Stimulated activated CD4-positive, alpha-beta T cell treated with anti-CD3 and anti-CD28 coated beads, Interleukin-12 subunit alpha, Interleukin-12 subunit beta, amount 100 ng/mL, for 24 hours (primary cell): ENCODE measurements at regions not wholly inside any gene's neighbourhood (a gene's known extent, or its start where the extent isn't known, plus 50 kb on each side); places are given as distances from the start of the nearest gene placed in this dataset.

Experiments used
- DNase-seq, 2 experiments: peaks; one replicate each; pipeline ENCODE4 v3.0.0-alpha.2; 2020; ENCODE audit warnings: low read depth in 2 of 2

GRCh38 chr13:39938596-39938995, 283.1 kb downstream of the COG6 start:
- DNase-seq, result no peak

- DNase-seq, result no peak
Measured at GRCh38 chr13:39941236-39941635, 285.8 kb downstream of the COG6 start.

GRCh38 chr13:39941911-39942551, 286.6 kb downstream of the COG6 start:
- DNase-seq, result no peak

- DNase-seq, result peak; percentile 54 to 66
Measured at GRCh38 chr13:39942552-39943273, 287.3 kb downstream of the COG6 start.

- no peak for DNase-seq
Measured at GRCh38 chr13:39943711-39944110, 288.2 kb downstream of the COG6 start.

GRCh38 chr13:39945226-39945625, 289.8 kb downstream of the COG6 start:
- no peak for DNase-seq

GRCh38 chr13:39946769-39947168, 291.3 kb downstream of the COG6 start:
- no peak for DNase-seq

- no peak for DNase-seq
Measured at GRCh38 chr13:39951301-39951700, 295.8 kb downstream of the COG6 start.

- no peak for DNase-seq
Measured at GRCh38 chr13:39952249-39953233, 297.1 kb downstream of the COG6 start.

GRCh38 chr13:39954476-39954875, 299.0 kb downstream of the COG6 start:
- DNase-seq, result no peak

- DNase-seq, result no peak
Measured at GRCh38 chr13:39955560-39955959, 300.1 kb downstream of the COG6 start.

GRCh38 chr13:39956036-39956435, 300.6 kb downstream of the COG6 start:
- DNase-seq, result peak in 1 of 2 experiments; percentile 16

GRCh38 chr13:39957868-39958677, 302.6 kb downstream of the COG6 start:
- DNase-seq, result no peak

GRCh38 chr13:39959497-39960144, 304.2 kb downstream of the COG6 start:
- no peak for DNase-seq

GRCh38 chr13:39960191-39960590, 304.7 kb downstream of the COG6 start:
- DNase-seq, result no peak

- no peak for DNase-seq
Measured at GRCh38 chr13:39961036-39961435, 305.6 kb downstream of the COG6 start.

GRCh38 chr13:39963612-39964011, 308.1 kb downstream of the COG6 start:
- no peak for DNase-seq

GRCh38 chr13:39965309-39965708, 309.8 kb downstream of the COG6 start:
- no peak for DNase-seq

- DNase-seq, result no peak
Measured at GRCh38 chr13:39967199-39967959, 311.9 kb downstream of the COG6 start.
